ENCODE measurements at regions not wholly inside any gene's neighbourhood (a gene's known extent, or its start where the extent isn't known, plus 50 kb on each side); places are given as distances from the start of the nearest gene placed in this dataset.

- no peak for DNase-seq (ENCODE audit: low spot score)
These were observed 181.3 kb downstream of the KIF26A start for GRCh38 chr14:104319491-104320241.

- DNase-seq (ENCODE audit: low spot score): no peak
These were observed 182.3 kb downstream of the KIF26A start for GRCh38 chr14:104320611-104321086.

- no peak for DNase-seq (ENCODE audit: low spot score)
These were observed 182.9 kb downstream of the KIF26A start for GRCh38 chr14:104321088-104321801.

GRCh38 chr14:104321802-104322130 is 183.4 kb downstream of the KIF26A start:
- no peak for DNase-seq (ENCODE audit: low spot score)

GRCh38 chr14:104322531-104323366 is 184.4 kb downstream of the KIF26A start:
- no peak for DNase-seq (ENCODE audit: low spot score)

GRCh38 chr14:104323551-104324175 is 185.3 kb downstream of the KIF26A start:
- no peak for DNase-seq (ENCODE audit: low spot score)

- DNase-seq (ENCODE audit: low spot score): no peak
These were observed 188.5 kb downstream of the KIF26A start for GRCh38 chr14:104326848-104327247.

GRCh38 chr14:104328607-104329006 is 190.2 kb downstream of the KIF26A start:
- no peak for DNase-seq (ENCODE audit: low spot score)

GRCh38 chr14:104329793-104330192 is 191.4 kb downstream of the KIF26A start:
- DNase-seq (ENCODE audit: low spot score): no peak

GRCh38 chr14:104331871-104332605 is 193.7 kb downstream of the KIF26A start:
- DNase-seq (ENCODE audit: low spot score): no peak

- DNase-seq (ENCODE audit: low spot score): no peak
These were observed 194.4 kb downstream of the KIF26A start for GRCh38 chr14:104332634-104333270.

- no peak for DNase-seq (ENCODE audit: low spot score)
These were observed 195.4 kb downstream of the KIF26A start for GRCh38 chr14:104333646-104334423.

GRCh38 chr14:104334424-104335161 is 196.2 kb downstream of the KIF26A start:
- DNase-seq (ENCODE audit: low spot score): no peak

- DNase-seq (ENCODE audit: low spot score): no peak
These were observed 196.8 kb downstream of the KIF26A start for GRCh38 chr14:104335176-104335575.

GRCh38 chr14:104335611-104336010 is 197.2 kb downstream of the KIF26A start:
- no peak for DNase-seq (ENCODE audit: low spot score)

GRCh38 chr14:104337351-104337750 is 199.0 kb downstream of the KIF26A start:
- DNase-seq (ENCODE audit: low spot score): no peak

- no peak for DNase-seq (ENCODE audit: low spot score)
These were observed 201.0 kb downstream of the KIF26A start for GRCh38 chr14:104339361-104339760.

GRCh38 chr14:104339829-104340228 is 201.4 kb downstream of the KIF26A start:
- no peak for DNase-seq (ENCODE audit: low spot score)

Data from HT-29 (cell line).